GM18505 (cell line): ENCODE measurements at regions not wholly inside any gene's neighbourhood (a gene's known extent, or its start where the extent isn't known, plus 50 kb on each side); places are given as distances from the start of the nearest gene placed in this dataset.
A peak's percentile ranks its signal among the peaks of the same experiment; 100 is the strongest.

Experiments
- ATAC-seq: cut with Tn5 transposase; IDR thresholded peaks from one replicate; pipeline ENCODE4 v1.9.1; 2021; ENCODE audit not compliant: unreplicated experiment
- POLR2A ChIP-seq: IDR thresholded peaks from 4 replicates; pipeline ENCODE4 v1.6.1; 2011; ENCODE audit warnings: borderline replicate concordance; ENCODE audit not compliant: insufficient read depth, insufficient read length; ENCODE audit errors: extremely low read depth

GRCh38 chr20:19885594-19885938 is 127.5 kb downstream of the RIN2 start:
- TF ChIP-seq POLR2A: no peak
- no peak for ATAC-seq

- no peak for ATAC-seq
- TF ChIP-seq POLR2A: no peak
These were observed 128.0 kb downstream of the RIN2 start for GRCh38 chr20:19885939-19886660.

- ATAC-seq: no peak
- no peak for TF ChIP-seq POLR2A
These were observed 128.7 kb downstream of the RIN2 start for GRCh38 chr20:19886661-19887288.

GRCh38 chr20:19887556-19888268 is 129.4 kb upstream of the NAA20 start:
- no peak for TF ChIP-seq POLR2A
- no peak for ATAC-seq

GRCh38 chr20:19888269-19888671 is 128.9 kb upstream of the NAA20 start:
- ATAC-seq: no peak
- TF ChIP-seq POLR2A: no peak

GRCh38 chr20:19889011-19889953 is 127.9 kb upstream of the NAA20 start:
- TF ChIP-seq POLR2A: no peak
- no peak for ATAC-seq

- no peak for TF ChIP-seq POLR2A
- ATAC-seq: no peak
These were observed 126.6 kb upstream of the NAA20 start for GRCh38 chr20:19890445-19891051.

- no peak for TF ChIP-seq POLR2A
These were observed 123.8 kb upstream of the NAA20 start for GRCh38 chr20:19893356-19893755.

GRCh38 chr20:19895761-19896160 is 121.4 kb upstream of the NAA20 start:
- no peak for ATAC-seq
- no peak for TF ChIP-seq POLR2A

More at GRCh38 chr20:19893356-19893755, 123.8 kb upstream of the NAA20 start:
- no peak for ATAC-seq

- no peak for ATAC-seq
- TF ChIP-seq POLR2A: no peak
These were observed 119.3 kb upstream of the NAA20 start for GRCh38 chr20:19897891-19898290.

GRCh38 chr20:19901226-19901625 is 115.9 kb upstream of the NAA20 start:
- no peak for TF ChIP-seq POLR2A
- no peak for ATAC-seq

GRCh38 chr20:19903168-19903811 is 113.9 kb upstream of the NAA20 start:
- ATAC-seq: peak; percentile 78
- no peak for TF ChIP-seq POLR2A
